GM23338 (cell line): ENCODE measurements at regions not wholly inside any gene's neighbourhood (a gene's known extent, or its start where the extent isn't known, plus 50 kb on each side); places are given as distances from the start of the nearest gene placed in this dataset.

Source experiments
- ATAC-seq: fragments of 200-7000 bp; cut with Tn5 transposase; 3 replicates; pipeline ENCODE4 v1.9.1; 2020
- DNase-seq: peaks from one replicate; pipeline ENCODE4 v3.0.0-alpha.2; 2015; ENCODE audit warnings: low spot score
- H2AFZ ChIP-seq: fragments of 200-600 bp; sonication (generic); 2 replicates; pipeline ENCODE4 v1.8.0; 2016; ENCODE audit warnings: antibody characterized with exemption, mild to moderate bottlenecking, moderate library complexity
- H3F3A ChIP-seq: fragments of 200-600 bp; sonication (generic); replicated peaks from 2 replicates; pipeline ENCODE4 v1.8.0; 2017; ENCODE audit warnings: antibody characterized with exemption, mixed run types, low read depth
- H3K27ac ChIP-seq: fragments of 200-600 bp; sonication (generic); 2 replicates; pipeline ENCODE4 v1.6.1; 2016; ENCODE audit warnings: low read depth
- H3K27me3 ChIP-seq: fragments of 200-600 bp; sonication (generic); 2 replicates; pipeline ENCODE4 v1.8.0; 2016; ENCODE audit warnings: mild to moderate bottlenecking, mixed run types, moderate library complexity; ENCODE audit not compliant: insufficient read depth
- H3K36me3 ChIP-seq: fragments of 200-600 bp; sonication (generic); 2 replicates; pipeline ENCODE4 v1.8.0; 2016; ENCODE audit warnings: mild to moderate bottlenecking; ENCODE audit not compliant: insufficient read depth
- H3K4me1 ChIP-seq: fragments of 200-600 bp; sonication (generic); 2 replicates; pipeline ENCODE4 v1.8.0; 2016; ENCODE audit warnings: mild to moderate bottlenecking, moderate library complexity; ENCODE audit not compliant: insufficient read depth
- H3K4me2 ChIP-seq: fragments of 200-600 bp; sonication (generic); 2 replicates; pipeline ENCODE4 v1.7.1; 2017; ENCODE audit warnings: mixed run types
- H3K4me3 ChIP-seq: fragments of 200-600 bp; sonication (generic); 2 replicates; pipeline ENCODE4 v1.6.1; 2016; ENCODE audit warnings: mixed run types
- H3K79me2 ChIP-seq: fragments of 200-600 bp; sonication (generic); replicated peaks from 2 replicates; pipeline ENCODE4 v1.8.0; 2017; ENCODE audit warnings: mild to moderate bottlenecking; ENCODE audit not compliant: insufficient read depth
- H3K9me2 ChIP-seq: fragments of 200-600 bp; sonication (generic); 2 replicates; pipeline ENCODE4 v1.8.0; 2017; ENCODE audit not compliant: insufficient read depth
- H4K20me1 ChIP-seq: fragments of 200-600 bp; sonication (generic); replicated peaks from 2 replicates; pipeline ENCODE4 v1.8.0; 2017; ENCODE audit warnings: mild to moderate bottlenecking; ENCODE audit not compliant: insufficient read depth
- H3K27ac Mint-ChIP-seq: 2 replicates; pipeline ENCODE4 v1.8.0; 2020; ENCODE audit warnings: inconsistent platforms, mild to moderate bottlenecking, moderate library complexity, mixed read lengths
- H3K27me3 Mint-ChIP-seq: 3 replicates; pipeline ENCODE4 v1.8.0; 2022; ENCODE audit warnings: low read depth, mild to moderate bottlenecking, moderate library complexity, mixed read lengths, inconsistent platforms; ENCODE audit not compliant: insufficient read depth, poor library complexity
- H3K36me3 Mint-ChIP-seq: 3 replicates; pipeline ENCODE4 v1.8.0; 2021; ENCODE audit warnings: low read depth, mild to moderate bottlenecking, inconsistent platforms, moderate library complexity, mixed read lengths
- H3K4me1 Mint-ChIP-seq: 3 replicates; pipeline ENCODE4 v1.8.0; 2020; ENCODE audit warnings: mild to moderate bottlenecking, inconsistent platforms, mixed read lengths
- H3K4me3 Mint-ChIP-seq: 3 replicates; pipeline ENCODE4 v1.8.0; 2021; ENCODE audit warnings: moderate library complexity, mild to moderate bottlenecking, inconsistent platforms, mixed read lengths
- H3K9me3 Mint-ChIP-seq: 3 replicates; pipeline ENCODE4 v1.8.0; 2020; ENCODE audit warnings: moderate library complexity, mild to moderate bottlenecking, inconsistent platforms, mixed read lengths
- CREB1 ChIP-seq: fragments of 250-450 bp; sonication (Bioruptor Pico); IDR thresholded peaks from 2 replicates; pipeline ENCODE4 v1.5.0; 2020; ENCODE audit warnings: low read depth, mild to moderate bottlenecking, moderate library complexity
- CTCF ChIP-seq, 2 experiments: fragments of 200-600 bp in 1 of 2; sonication (generic) in 1 of 2; conservative IDR thresholded peaks; 2 replicates each; pipeline versions ENCODE4 v1.5.1 to v1.6.1; 2016 to 2017; ENCODE audit warnings: antibody characterized with exemption in 2 of 2, low read depth in 2 of 2, mild to moderate bottlenecking in 2 of 2, moderate library complexity in 1 of 2
- ETS1 ChIP-seq: IDR thresholded peaks from 2 replicates; pipeline ENCODE4 v1.6.1; 2016; ENCODE audit warnings: antibody characterized with exemption
- EZH2 ChIP-seq: fragments of 200-600 bp; sonication (generic); IDR thresholded peaks from one replicate; pipeline ENCODE4 v1.8.0; 2017; ENCODE audit warnings: antibody characterized with exemption, mild to moderate bottlenecking, low read depth; ENCODE audit not compliant: unreplicated experiment
- EZH2phosphoT487 ChIP-seq: fragments of 200-600 bp; sonication (generic); IDR thresholded peaks from one replicate; pipeline ENCODE4 v1.8.1; 2018; ENCODE audit warnings: antibody characterized with exemption; ENCODE audit not compliant: unreplicated experiment
- JUNB ChIP-seq: IDR thresholded peaks from one replicate; pipeline ENCODE4 v1.6.1; 2016; ENCODE audit warnings: antibody characterized with exemption; ENCODE audit not compliant: unreplicated experiment
- NANOG ChIP-seq: IDR thresholded peaks from 2 replicates; pipeline ENCODE4 v1.6.1; 2016; ENCODE audit warnings: antibody characterized with exemption, borderline replicate concordance
- POLR2AphosphoS5 ChIP-seq: IDR thresholded peaks from 2 replicates; pipeline ENCODE4 v1.6.1; 2016; ENCODE audit warnings: antibody characterized with exemption, low read depth
- REST ChIP-seq: IDR thresholded peaks from one replicate; pipeline ENCODE4 v1.6.1; 2018; ENCODE audit warnings: antibody characterized with exemption; ENCODE audit not compliant: unreplicated experiment
- STAT1 ChIP-seq: IDR thresholded peaks from one replicate; pipeline ENCODE4 v1.6.1; 2016; ENCODE audit warnings: antibody characterized with exemption; ENCODE audit not compliant: unreplicated experiment
- ZNF114 ChIP-seq: fragments of 250-450 bp; sonication (Bioruptor Pico); IDR thresholded peaks from 2 replicates; pipeline ENCODE4 v1.5.0; 2020; ENCODE audit warnings: mild to moderate bottlenecking, moderate library complexity
- ZNF331 ChIP-seq: fragments of 250-450 bp; sonication (Bioruptor Pico); IDR thresholded peaks from 2 replicates; pipeline ENCODE4 v1.5.0; 2020; ENCODE audit warnings: low read depth, mild to moderate bottlenecking, moderate library complexity
- TF ChIP-seq, protein P1 (sequence below): fragments of 250-450 bp; sonication (Bioruptor Pico); IDR thresholded peaks from 2 replicates; pipeline ENCODE4 v1.5.0; 2020; ENCODE audit warnings: mild to moderate bottlenecking, moderate library complexity

GRCh38 chr15:61534986-61535385 is 305.9 kb upstream of the RORA start:
- no peak overlapping the region for H3K4me3 Mint-ChIP-seq
- no peak overlapping the region for H3K27ac Mint-ChIP-seq
- H3K9me3 Mint-ChIP-seq: no peaks in the 10 kb centered on the region

More at GRCh38 chr15:61534986-61535385, 305.9 kb upstream of the RORA start:
- TF ChIP-seq JUNB: no peak
- no peak for TF ChIP-seq POLR2AphosphoS5
- TF ChIP-seq CTCF (conservative IDR thresholded peaks at IDR 0.05; ENCODE audit: low read depth in 2 of 2): no peak
- TF ChIP-seq ZNF114: no peak
- no peak for TF ChIP-seq REST
- no peak for TF ChIP-seq STAT1
- TF ChIP-seq CREB1 (CRISPR knock-in tag): no peak
- TF ChIP-seq EZH2: no peak
- no peak for TF ChIP-seq NANOG
- no peak for TF ChIP-seq EZH2phosphoT487
- no peak for TF ChIP-seq ETS1
- TF ChIP-seq, protein P1, sequence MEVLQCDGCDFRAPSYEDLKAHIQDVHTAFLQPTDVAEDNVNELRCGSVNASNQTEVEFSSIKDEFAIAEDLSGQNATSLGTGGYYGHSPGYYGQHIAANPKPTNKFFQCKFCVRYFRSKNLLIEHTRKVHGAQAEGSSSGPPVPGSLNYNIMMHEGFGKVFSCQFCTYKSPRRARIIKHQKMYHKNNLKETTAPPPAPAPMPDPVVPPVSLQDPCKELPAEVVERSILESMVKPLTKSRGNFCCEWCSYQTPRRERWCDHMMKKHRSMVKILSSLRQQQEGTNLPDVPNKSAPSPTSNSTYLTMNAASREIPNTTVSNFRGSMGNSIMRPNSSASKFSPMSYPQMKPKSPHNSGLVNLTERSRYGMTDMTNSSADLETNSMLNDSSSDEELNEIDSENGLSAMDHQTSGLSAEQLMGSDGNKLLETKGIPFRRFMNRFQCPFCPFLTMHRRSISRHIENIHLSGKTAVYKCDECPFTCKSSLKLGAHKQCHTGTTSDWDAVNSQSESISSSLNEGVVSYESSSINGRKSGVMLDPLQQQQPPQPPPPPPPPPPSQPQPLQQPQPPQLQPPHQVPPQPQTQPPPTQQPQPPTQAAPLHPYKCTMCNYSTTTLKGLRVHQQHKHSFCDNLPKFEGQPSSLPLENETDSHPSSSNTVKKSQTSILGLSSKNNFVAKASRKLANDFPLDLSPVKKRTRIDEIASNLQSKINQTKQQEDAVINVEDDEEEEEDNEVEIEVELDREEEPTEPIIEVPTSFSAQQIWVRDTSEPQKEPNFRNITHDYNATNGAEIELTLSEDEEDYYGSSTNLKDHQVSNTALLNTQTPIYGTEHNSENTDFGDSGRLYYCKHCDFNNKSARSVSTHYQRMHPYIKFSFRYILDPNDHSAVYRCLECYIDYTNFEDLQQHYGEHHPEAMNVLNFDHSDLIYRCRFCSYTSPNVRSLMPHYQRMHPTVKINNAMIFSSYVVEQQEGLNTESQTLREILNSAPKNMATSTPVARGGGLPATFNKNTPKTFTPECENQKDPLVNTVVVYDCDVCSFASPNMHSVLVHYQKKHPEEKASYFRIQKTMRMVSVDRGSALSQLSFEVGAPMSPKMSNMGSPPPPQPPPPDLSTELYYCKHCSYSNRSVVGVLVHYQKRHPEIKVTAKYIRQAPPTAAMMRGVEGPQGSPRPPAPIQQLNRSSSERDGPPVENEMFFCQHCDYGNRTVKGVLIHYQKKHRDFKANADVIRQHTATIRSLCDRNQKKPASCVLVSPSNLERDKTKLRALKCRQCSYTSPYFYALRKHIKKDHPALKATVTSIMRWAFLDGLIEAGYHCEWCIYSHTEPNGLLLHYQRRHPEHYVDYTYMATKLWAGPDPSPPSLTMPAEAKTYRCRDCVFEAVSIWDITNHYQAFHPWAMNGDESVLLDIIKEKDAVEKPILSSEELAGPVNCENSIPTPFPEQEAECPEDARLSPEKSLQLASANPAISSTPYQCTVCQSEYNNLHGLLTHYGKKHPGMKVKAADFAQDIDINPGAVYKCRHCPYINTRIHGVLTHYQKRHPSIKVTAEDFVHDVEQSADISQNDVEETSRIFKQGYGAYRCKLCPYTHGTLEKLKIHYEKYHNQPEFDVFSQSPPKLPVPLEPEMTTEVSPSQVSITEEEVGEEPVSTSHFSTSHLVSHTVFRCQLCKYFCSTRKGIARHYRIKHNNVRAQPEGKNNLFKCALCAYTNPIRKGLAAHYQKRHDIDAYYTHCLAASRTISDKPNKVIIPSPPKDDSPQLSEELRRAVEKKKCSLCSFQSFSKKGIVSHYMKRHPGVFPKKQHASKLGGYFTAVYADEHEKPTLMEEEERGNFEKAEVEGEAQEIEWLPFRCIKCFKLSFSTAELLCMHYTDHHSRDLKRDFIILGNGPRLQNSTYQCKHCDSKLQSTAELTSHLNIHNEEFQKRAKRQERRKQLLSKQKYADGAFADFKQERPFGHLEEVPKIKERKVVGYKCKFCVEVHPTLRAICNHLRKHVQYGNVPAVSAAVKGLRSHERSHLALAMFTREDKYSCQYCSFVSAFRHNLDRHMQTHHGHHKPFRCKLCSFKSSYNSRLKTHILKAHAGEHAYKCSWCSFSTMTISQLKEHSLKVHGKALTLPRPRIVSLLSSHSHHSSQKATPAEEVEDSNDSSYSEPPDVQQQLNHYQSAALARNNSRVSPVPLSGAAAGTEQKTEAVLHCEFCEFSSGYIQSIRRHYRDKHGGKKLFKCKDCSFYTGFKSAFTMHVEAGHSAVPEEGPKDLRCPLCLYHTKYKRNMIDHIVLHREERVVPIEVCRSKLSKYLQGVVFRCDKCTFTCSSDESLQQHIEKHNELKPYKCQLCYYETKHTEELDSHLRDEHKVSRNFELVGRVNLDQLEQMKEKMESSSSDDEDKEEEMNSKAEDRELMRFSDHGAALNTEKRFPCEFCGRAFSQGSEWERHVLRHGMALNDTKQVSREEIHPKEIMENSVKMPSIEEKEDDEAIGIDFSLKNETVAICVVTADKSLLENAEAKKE (CRISPR knock-in tag): no peak
- no peak for TF ChIP-seq ZNF331 (CRISPR knock-in tag)
- H3K27me3 ChIP-seq: no peaks in the 10 kb centered on the region
- H3K4me3 ChIP-seq: no peak overlapping the region
- H3K4me2 ChIP-seq: no peak overlapping the region
- no peak overlapping the region for H3K27ac ChIP-seq
- no peaks in the 10 kb centered on the region for H3F3A ChIP-seq
- no peaks in the 10 kb centered on the region for H3K27me3 Mint-ChIP-seq
- H2AFZ ChIP-seq: no peak overlapping the region
- 0 out of 2 replicates have a peak, but pooled peaks cover 4% of the 10 kb centered on the region for H3K4me1 ChIP-seq
- no peaks in the 10 kb centered on the region; the same call in 1 of the 2 replicates for H3K9me2 ChIP-seq
- no peaks in the 10 kb centered on the region for H3K79me2 ChIP-seq
- ATAC-seq (no peak), DNase-seq (no peak)
- H3K4me1 Mint-ChIP-seq: peaks cover 9% of the 10 kb centered on the region
- no peaks in the 10 kb centered on the region for H3K36me3 Mint-ChIP-seq
- H3K36me3 ChIP-seq: no peaks in the 10 kb centered on the region
- H4K20me1 ChIP-seq: no peaks in the 10 kb centered on the region
